GM19351 (cell line): ENCODE measurements at regions not wholly inside any gene's neighbourhood (a gene's known extent, or its start where the extent isn't known, plus 50 kb on each side); places are given as distances from the start of the nearest gene placed in this dataset.
"Not testable (repeated sequence)": the region's sequence is repeated elsewhere in the genome, so short reads cannot be mapped to it uniquely, and the experiment has no call there.

Experiments used
- ATAC-seq: cut with Tn5 transposase; IDR thresholded peaks from one replicate; pipeline ENCODE4 v1.9.1; 2021; ENCODE audit warnings: mild to moderate bottlenecking, moderate library complexity; ENCODE audit not compliant: unreplicated experiment

GRCh38 chr15:85196697-85197096 lies 183.7 kb upstream of the AKAP13 start:
- not testable (repeated sequence) for ATAC-seq

GRCh38 chr15:85197582-85197981 lies 182.8 kb upstream of the AKAP13 start:
- ATAC-seq: not testable (repeated sequence)

- ATAC-seq: not testable (repeated sequence)
Observed at GRCh38 chr15:85198432-85198831, 182.0 kb upstream of the AKAP13 start.

- peak; percentile 94 for ATAC-seq
Observed at GRCh38 chr15:85200215-85200614, 180.2 kb upstream of the AKAP13 start.

GRCh38 chr15:85201118-85201793 lies 179.1 kb upstream of the AKAP13 start:
- not testable (repeated sequence) for ATAC-seq

- ATAC-seq: not testable (repeated sequence)
Observed at GRCh38 chr15:85204481-85204880, 175.9 kb upstream of the AKAP13 start.

- ATAC-seq: not testable (repeated sequence)
Observed at GRCh38 chr15:85233791-85234325, 146.5 kb upstream of the AKAP13 start.

GRCh38 chr15:85234450-85235196 lies 145.8 kb upstream of the AKAP13 start:
- not testable (repeated sequence) for ATAC-seq

GRCh38 chr15:85244056-85244455 lies 136.3 kb upstream of the AKAP13 start:
- ATAC-seq: not testable (repeated sequence)

- not testable (repeated sequence) for ATAC-seq
Observed at GRCh38 chr15:85250938-85251542, 129.4 kb upstream of the AKAP13 start.

- peak; percentile 81 for ATAC-seq
Observed at GRCh38 chr15:85253196-85253915, 127.0 kb upstream of the AKAP13 start.

- not testable (repeated sequence) for ATAC-seq
Observed at GRCh38 chr15:85254961-85255360, 125.4 kb upstream of the AKAP13 start.

- ATAC-seq: not testable (repeated sequence)
Observed at GRCh38 chr15:85255502-85255901, 124.9 kb upstream of the AKAP13 start.

- not testable (repeated sequence) for ATAC-seq
Observed at GRCh38 chr15:85256009-85256997, 124.1 kb upstream of the AKAP13 start.

GRCh38 chr15:85258062-85258445 lies 122.3 kb upstream of the AKAP13 start:
- ATAC-seq: not testable (repeated sequence)

GRCh38 chr15:85258559-85259209 lies 121.7 kb upstream of the AKAP13 start:
- not testable (repeated sequence) for ATAC-seq

- not testable (repeated sequence) for ATAC-seq
Observed at GRCh38 chr15:85260526-85260925, 119.9 kb upstream of the AKAP13 start.

GRCh38 chr15:85262461-85263055 lies 117.8 kb upstream of the AKAP13 start:
- not testable (repeated sequence) for ATAC-seq
